ENCODE measurements at regions not wholly inside any gene's neighbourhood (a gene's known extent, or its start where the extent isn't known, plus 50 kb on each side); places are given as distances from the start of the nearest gene placed in this dataset.

DNA sequence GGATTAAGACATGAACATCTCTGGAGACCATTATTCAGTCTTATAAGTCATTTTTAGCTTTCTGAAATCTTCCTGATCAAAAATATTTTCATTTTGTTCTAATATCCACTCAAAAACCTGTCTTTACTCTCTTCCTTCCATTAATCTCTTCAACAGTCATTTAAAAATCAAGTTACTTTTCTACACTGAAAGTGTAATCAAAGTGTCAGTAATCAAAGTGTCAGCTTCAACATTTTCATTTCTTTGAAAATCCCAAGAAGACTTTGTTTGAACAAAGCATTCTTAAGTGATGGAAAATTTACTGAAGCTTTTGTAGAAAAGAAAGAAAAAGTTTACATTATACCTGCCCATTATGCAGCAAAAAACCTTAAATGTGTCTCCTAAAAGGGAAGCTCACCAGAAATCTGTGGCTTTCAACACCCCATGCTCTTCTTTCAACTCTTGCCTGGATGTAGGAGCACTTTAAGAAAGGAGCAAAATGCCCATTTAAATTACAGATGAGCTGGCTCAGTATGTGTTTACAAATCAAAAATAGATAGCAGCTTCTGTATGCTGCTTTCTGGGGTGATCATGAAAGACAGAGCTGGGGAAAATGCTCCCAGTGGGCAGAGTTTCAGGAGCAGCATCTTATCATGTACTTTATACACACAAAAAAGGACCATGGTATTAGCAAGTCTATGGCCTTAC, 260.8 kb upstream of the NCAM2 start:
- TF ChIP-seq, protein P1, sequence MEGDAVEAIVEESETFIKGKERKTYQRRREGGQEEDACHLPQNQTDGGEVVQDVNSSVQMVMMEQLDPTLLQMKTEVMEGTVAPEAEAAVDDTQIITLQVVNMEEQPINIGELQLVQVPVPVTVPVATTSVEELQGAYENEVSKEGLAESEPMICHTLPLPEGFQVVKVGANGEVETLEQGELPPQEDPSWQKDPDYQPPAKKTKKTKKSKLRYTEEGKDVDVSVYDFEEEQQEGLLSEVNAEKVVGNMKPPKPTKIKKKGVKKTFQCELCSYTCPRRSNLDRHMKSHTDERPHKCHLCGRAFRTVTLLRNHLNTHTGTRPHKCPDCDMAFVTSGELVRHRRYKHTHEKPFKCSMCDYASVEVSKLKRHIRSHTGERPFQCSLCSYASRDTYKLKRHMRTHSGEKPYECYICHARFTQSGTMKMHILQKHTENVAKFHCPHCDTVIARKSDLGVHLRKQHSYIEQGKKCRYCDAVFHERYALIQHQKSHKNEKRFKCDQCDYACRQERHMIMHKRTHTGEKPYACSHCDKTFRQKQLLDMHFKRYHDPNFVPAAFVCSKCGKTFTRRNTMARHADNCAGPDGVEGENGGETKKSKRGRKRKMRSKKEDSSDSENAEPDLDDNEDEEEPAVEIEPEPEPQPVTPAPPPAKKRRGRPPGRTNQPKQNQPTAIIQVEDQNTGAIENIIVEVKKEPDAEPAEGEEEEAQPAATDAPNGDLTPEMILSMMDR (IDR thresholded peaks at IDR 0.05) = no peak
- TF ChIP-seq POLR2A (IDR thresholded peaks at IDR 0.05) = no peak

Data from heart left ventricle (tissue), 13 donors.